NCI-H146 treated with DMSO at 0.1 percent for 48 hours (cell line): ENCODE measurements at regions not wholly inside any gene's neighbourhood (a gene's known extent, or its start where the extent isn't known, plus 50 kb on each side); places are given as distances from the start of the nearest gene placed in this dataset.
A peak's percentile ranks its signal among the peaks of the same experiment; 100 is the strongest.

Experiments used
- DNase-seq: peaks from one replicate; lab custom pipeline; 2025; ENCODE audit not compliant: unreplicated experiment; lab: John Stamatoyannopoulos, UW

DNA sequence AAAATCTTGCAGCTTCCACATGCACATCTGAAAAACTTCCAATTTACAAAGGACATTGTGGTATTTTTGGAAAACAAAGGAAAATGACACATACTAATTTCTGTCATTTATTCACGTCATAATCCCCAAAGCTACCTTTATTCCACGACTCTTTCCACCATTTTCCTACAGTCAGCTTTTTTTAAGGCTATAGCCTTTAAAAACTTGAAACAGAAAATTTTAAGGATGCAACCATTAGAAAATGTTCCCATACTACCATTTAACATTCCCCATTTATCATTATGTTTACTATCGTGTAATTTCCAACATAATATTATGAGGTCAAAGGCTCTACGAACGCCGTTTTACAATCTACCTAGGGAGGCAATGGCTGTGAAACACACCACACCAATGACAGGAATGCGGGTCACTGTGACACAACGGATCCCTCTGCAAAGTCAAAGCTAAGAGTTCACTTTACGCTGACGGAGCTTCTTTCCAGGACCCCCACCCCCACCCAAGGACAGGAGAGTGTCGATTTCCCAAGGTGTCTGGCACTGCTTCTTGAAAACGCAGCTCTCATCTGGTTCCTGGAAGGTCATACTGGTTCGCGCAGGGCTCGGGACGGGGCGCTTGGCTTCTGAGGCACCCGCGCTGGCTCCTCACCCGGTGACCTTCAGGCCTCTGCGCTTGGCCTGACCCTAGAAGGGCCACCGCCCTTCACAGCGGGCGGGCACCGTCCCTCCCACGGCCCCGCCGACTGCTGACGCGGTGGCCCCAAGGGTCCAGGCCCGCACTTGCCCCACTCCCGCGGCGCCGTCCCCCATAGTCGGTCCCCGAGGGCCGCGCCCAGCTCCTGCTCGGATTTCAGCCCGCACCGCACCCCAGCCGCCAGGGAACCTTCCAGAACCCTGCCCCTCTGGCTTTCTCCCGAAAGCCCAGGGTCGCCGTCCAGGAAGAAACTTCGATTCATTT is 50.5 kb upstream of the ATF3 start:
- DNase-seq: no peak

DNA sequence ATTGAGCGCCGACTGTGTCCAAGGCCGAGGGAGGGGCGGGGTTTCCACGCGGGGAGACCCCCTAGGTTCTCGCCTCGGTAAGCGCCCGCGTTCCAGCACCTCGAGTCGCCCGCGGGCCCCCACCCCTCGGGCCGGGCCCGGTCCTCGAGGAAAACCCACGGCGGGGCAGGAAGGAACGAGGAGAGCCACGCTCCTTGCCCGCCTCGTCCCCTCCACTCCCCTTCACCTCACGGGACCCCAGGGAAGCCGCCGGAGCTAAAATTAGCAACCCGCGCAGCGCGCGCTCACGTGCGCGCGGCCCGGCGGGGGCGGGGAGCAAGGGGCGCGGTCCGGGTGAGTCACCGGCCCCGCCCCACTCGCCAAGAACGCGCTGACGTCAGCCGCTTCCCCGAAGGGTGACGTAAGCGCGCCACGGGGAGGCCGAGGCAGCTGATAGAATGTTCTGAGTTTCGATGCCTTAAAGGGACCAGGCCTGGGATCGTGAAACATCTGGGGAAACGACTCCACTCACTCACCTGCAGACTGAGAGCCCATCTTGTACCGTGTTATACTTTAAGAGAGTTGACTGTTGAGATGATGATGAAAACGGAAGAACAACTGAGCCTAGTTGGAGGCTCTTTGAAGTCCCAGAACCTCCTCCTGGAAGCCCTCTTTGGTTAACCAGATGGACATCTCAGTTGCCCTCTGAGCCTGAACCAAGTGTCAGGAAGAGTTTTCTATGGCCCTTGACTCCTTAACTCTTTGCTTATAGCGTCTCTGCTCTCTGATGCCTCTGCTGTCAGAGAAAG is 49.7 kb upstream of the ATF3 start:
- DNase-seq: peak; percentile 62
